ENCODE measurements at regions not wholly inside any gene's neighbourhood (a gene's known extent, or its start where the extent isn't known, plus 50 kb on each side); places are given as distances from the start of the nearest gene placed in this dataset.

GRCh38 chr20:19922716-19923115, 94.4 kb upstream of the NAA20 start:
- intact Hi-C loops (cut with micrococcal nuclease), result no loop called here
- peak overlapping the region; percentile 60 for H3K27ac ChIP-seq (replicated peaks)
- TF ChIP-seq CTCF (IDR thresholded peaks at IDR 0.05; ENCODE audit: borderline replicate concordance), result no peak
- no peak for DNase-seq
- H3K27me3 ChIP-seq (ENCODE audit: low read depth), result no peaks in the 10 kb centered on the region
- H3K36me3 ChIP-seq, result no peaks in the 10 kb centered on the region
- H3K9me3 ChIP-seq (replicated peaks), result no peaks in the 10 kb centered on the region
- peaks cover 88% of the 10 kb centered on the region for H3K4me1 ChIP-seq
- no peak overlapping the region for H3K4me3 ChIP-seq

GRCh38 chr20:19923762-19924161, 93.4 kb upstream of the NAA20 start:
- DNase-seq, result no peak
- intact Hi-C loops (cut with micrococcal nuclease), result no loop called here
- TF ChIP-seq CTCF (IDR thresholded peaks at IDR 0.05; ENCODE audit: borderline replicate concordance), result no peak
- Histone ChIP-seq H3K27ac (replicated peaks) (peak overlapping the region; percentile 60), H3K4me1 (peaks cover 88% of the 10 kb centered on the region), H3K9me3 (replicated peaks) (no peaks in the 10 kb centered on the region), H3K27me3 (ENCODE audit: low read depth) (no peaks in the 10 kb centered on the region), H3K36me3 (no peaks in the 10 kb centered on the region), H3K4me3 (no peak overlapping the region)

GRCh38 chr20:19924255-19924654, 92.9 kb upstream of the NAA20 start:
- Histone ChIP-seq H3K27me3 (ENCODE audit: low read depth) (no peaks in the 10 kb centered on the region), H3K4me3 (no peak overlapping the region), H3K9me3 (replicated peaks) (no peaks in the 10 kb centered on the region), H3K27ac (replicated peaks) (no peak overlapping the region), H3K36me3 (no peaks in the 10 kb centered on the region), H3K4me1 (peaks cover 88% of the 10 kb centered on the region)
- intact Hi-C loops (cut with micrococcal nuclease), result no loop called here
- DNase-seq, result no peak
- TF ChIP-seq CTCF (IDR thresholded peaks at IDR 0.05; ENCODE audit: borderline replicate concordance), result no peak

- no peak for TF ChIP-seq CTCF (IDR thresholded peaks at IDR 0.05; ENCODE audit: borderline replicate concordance)
- no peaks in the 10 kb centered on the region for H3K36me3 ChIP-seq
- DNase-seq, result no peak
- intact Hi-C loops (cut with micrococcal nuclease), result no loop called here
- no peak overlapping the region for H3K4me3 ChIP-seq
- peak overlapping the region; percentile 27 for H3K27ac ChIP-seq (replicated peaks)
- H3K4me1 ChIP-seq, result peaks cover 88% of the 10 kb centered on the region
- H3K9me3 ChIP-seq (replicated peaks), result no peaks in the 10 kb centered on the region
- no peaks in the 10 kb centered on the region for H3K27me3 ChIP-seq (ENCODE audit: low read depth)
These were observed 90.6 kb upstream of the NAA20 start for GRCh38 chr20:19926591-19926990.

GRCh38 chr20:19928328-19929011, 88.7 kb upstream of the NAA20 start:
- Histone ChIP-seq H3K4me3 (no peak overlapping the region), H3K27me3 (ENCODE audit: low read depth) (no peaks in the 10 kb centered on the region), H3K4me1 (peaks cover 88% of the 10 kb centered on the region), H3K36me3 (no peaks in the 10 kb centered on the region), H3K9me3 (replicated peaks) (no peaks in the 10 kb centered on the region), H3K27ac (replicated peaks) (peak overlapping the region; percentile 49)
- intact Hi-C loops (cut with micrococcal nuclease), result no loop called here
- DNase-seq, result no peak
- no peak for TF ChIP-seq CTCF (IDR thresholded peaks at IDR 0.05; ENCODE audit: borderline replicate concordance)
